Heart left ventricle (tissue), 13 donors: ENCODE measurements at regions not wholly inside any gene's neighbourhood (a gene's known extent, or its start where the extent isn't known, plus 50 kb on each side); places are given as distances from the start of the nearest gene placed in this dataset.
A peak's percentile ranks its signal among the peaks of the same experiment; 100 is the strongest.

Experiments
- POLR2A ChIP-seq, 2 donors: fragments of 450-650 bp; IDR thresholded peaks; one replicate each; pipeline ENCODE4 v1.6.1; 2017; ENCODE audit warnings: antibody characterized with exemption in 2 of 2, mild to moderate bottlenecking in 2 of 2, moderate library complexity in 2 of 2
- TF ChIP-seq, protein P1 (sequence below), 12 donors: fragments of 200-600 bp; sonication (generic) in 4 of 12; IDR thresholded peaks; one replicate each; pipeline versions ENCODE4 v1.5.0 to v1.8.0; 2018 to 2022; ENCODE audit warnings: antibody characterized with exemption in 12 of 12, mild to moderate bottlenecking in 5 of 12
- donor health status: ischemic (EF 13 %, LVEDD 7.1; RV severe dilation, severe dysfunction).
- donor health status: DM: no; HTN: yes; CAD: no.
- donor health status: DM: no; HTN: no; CAD: no.
- donor health status: ischemic (EF 25% LVEDD 6.9; RV normal size, moderate dysfunction).
- donor health status: ischemic (EF 25% LVEDD 5.7; RV mildly dilated, moderate dysfunction).
- donor health status: ischemic (EF 35%, LVEDD 5.7; RV mildly dilated, moderate dysfunction).
- donor health status: nonischemic (EF 11% LVEDD 7.7; RV severe dilation, severe dysfunction).
- donor health status: DM: yes; HTN: yes; CAD: no.
- donor health status: PGD.
- donor health status: ischemic (EF 29% LVEDD 5.4; RV normal size, mild dysfunction).
- donor health status: nonischemic (EF 23%, LVEDD 6.1; RV moderate dilation, normal function).

DNA sequence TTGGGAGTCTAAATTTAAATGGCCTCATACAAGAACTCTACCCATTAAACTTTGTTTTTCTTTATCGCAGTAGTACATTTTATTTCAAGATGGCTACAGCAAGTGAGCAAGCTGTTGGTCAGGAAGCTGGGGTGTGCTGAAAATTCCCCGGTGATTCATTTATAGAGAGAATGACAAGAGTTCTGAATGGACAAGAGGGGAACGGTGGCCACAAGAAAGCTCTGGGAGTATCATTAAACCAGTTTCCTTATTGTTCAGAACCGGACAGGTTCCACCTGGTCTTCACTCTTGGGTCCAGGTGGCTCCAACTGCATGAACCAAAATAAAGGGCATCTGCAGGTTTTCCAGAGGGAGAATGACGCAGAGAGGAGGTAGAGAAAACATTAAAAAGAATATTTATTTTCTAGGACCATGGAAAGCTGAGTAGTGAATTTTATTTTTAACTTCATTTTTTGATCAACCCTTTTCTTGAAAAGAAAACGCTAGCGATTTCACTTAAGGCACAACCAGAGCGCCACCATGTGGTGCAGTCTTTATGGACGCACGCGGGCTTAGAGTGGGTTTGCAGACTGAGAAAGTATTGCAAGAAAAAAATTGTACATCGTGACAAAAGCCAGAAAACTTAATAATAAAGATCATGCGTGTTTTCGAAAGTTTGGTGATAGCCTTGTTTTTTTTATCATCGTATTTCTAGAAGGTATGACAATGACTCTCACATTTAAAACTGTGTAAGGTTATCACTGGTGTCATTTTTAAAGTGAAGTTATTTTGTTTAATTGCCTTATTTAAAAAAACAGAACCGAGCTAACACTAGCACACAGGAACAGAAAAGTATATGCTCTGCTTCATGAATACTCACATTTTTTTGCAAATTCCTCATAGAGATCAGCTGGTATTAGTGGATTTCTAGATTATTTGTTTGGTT is 97.9 kb upstream of the NOL4 start:
- no peak for TF ChIP-seq POLR2A (IDR thresholded peaks at IDR 0.05)
- TF ChIP-seq, protein P1, sequence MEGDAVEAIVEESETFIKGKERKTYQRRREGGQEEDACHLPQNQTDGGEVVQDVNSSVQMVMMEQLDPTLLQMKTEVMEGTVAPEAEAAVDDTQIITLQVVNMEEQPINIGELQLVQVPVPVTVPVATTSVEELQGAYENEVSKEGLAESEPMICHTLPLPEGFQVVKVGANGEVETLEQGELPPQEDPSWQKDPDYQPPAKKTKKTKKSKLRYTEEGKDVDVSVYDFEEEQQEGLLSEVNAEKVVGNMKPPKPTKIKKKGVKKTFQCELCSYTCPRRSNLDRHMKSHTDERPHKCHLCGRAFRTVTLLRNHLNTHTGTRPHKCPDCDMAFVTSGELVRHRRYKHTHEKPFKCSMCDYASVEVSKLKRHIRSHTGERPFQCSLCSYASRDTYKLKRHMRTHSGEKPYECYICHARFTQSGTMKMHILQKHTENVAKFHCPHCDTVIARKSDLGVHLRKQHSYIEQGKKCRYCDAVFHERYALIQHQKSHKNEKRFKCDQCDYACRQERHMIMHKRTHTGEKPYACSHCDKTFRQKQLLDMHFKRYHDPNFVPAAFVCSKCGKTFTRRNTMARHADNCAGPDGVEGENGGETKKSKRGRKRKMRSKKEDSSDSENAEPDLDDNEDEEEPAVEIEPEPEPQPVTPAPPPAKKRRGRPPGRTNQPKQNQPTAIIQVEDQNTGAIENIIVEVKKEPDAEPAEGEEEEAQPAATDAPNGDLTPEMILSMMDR (IDR thresholded peaks at IDR 0.05) = peak; percentile 33 to 68 (median 56)
